Activated T-helper 17 cell treated with anti-CD3 and anti-CD28 coated beads, Interleukin-2, amount 50 U/mL, for 72 hours (primary cell): ENCODE measurements at regions not wholly inside any gene's neighbourhood (a gene's known extent, or its start where the extent isn't known, plus 50 kb on each side); places are given as distances from the start of the nearest gene placed in this dataset.

Source experiments
- ATAC-seq: fragments of 150-1000 bp; cut with Tn5 transposase; replicated peaks from 2 replicates; pipeline ENCODE4 v1.10.0; 2021; ENCODE audit warnings: mild to moderate bottlenecking, moderate library complexity
- H3K27ac Mint-ChIP-seq: one replicate; pipeline ENCODE4 v1.8.0; 2022; ENCODE audit warnings: mixed read lengths
- H3K27me3 Mint-ChIP-seq: one replicate; pipeline ENCODE4 v1.8.0; 2022; ENCODE audit warnings: mixed read lengths
- H3K36me3 Mint-ChIP-seq: one replicate; pipeline ENCODE4 v1.8.0; 2022; ENCODE audit warnings: low read depth, mild to moderate bottlenecking, mixed read lengths
- H3K4me1 Mint-ChIP-seq: one replicate; pipeline ENCODE4 v1.8.0; 2022; ENCODE audit warnings: mixed read lengths
- H3K4me3 Mint-ChIP-seq: one replicate; pipeline ENCODE4 v1.8.0; 2022; ENCODE audit warnings: mild to moderate bottlenecking, mixed read lengths
- H3K9me3 Mint-ChIP-seq: one replicate; pipeline ENCODE4 v1.8.0; 2022; ENCODE audit warnings: mixed read lengths

- Mint-ChIP-seq H3K9me3 (no peaks in the 10 kb centered on the region), H3K36me3 (peaks cover 16% of the 10 kb centered on the region), H3K27me3 (peaks cover 9% of the 10 kb centered on the region), H3K4me1 (peaks cover 9% of the 10 kb centered on the region), H3K27ac (no peak overlapping the region), H3K4me3 (no peak overlapping the region)
- ATAC-seq, result no peak
These were observed 110.7 kb downstream of the SIPA1L2 start for GRCh38 chr1:232519186-232519585.

GRCh38 chr1:232518349-232518748 is 111.6 kb downstream of the SIPA1L2 start:
- H3K9me3 Mint-ChIP-seq, result no peaks in the 10 kb centered on the region
- peaks cover 9% of the 10 kb centered on the region for H3K27me3 Mint-ChIP-seq
- H3K4me3 Mint-ChIP-seq, result no peak overlapping the region
- no peak overlapping the region for H3K27ac Mint-ChIP-seq
- peaks cover 16% of the 10 kb centered on the region for H3K36me3 Mint-ChIP-seq
- ATAC-seq, result no peak
- H3K4me1 Mint-ChIP-seq, result peaks cover 9% of the 10 kb centered on the region

GRCh38 chr1:232517204-232517603 is 112.7 kb downstream of the SIPA1L2 start:
- Mint-ChIP-seq H3K27me3 (peaks cover 9% of the 10 kb centered on the region), H3K4me1 (peaks cover 7% of the 10 kb centered on the region), H3K27ac (no peak overlapping the region), H3K4me3 (no peak overlapping the region), H3K9me3 (no peaks in the 10 kb centered on the region), H3K36me3 (peaks cover 16% of the 10 kb centered on the region)
- ATAC-seq, result no peak

- Mint-ChIP-seq H3K4me1 (no peaks in the 10 kb centered on the region), H3K9me3 (no peaks in the 10 kb centered on the region), H3K36me3 (peaks cover 16% of the 10 kb centered on the region), H3K27ac (no peak overlapping the region), H3K4me3 (no peak overlapping the region), H3K27me3 (peaks cover 5% of the 10 kb centered on the region)
- no peak for ATAC-seq
These were observed 114.2 kb downstream of the SIPA1L2 start for GRCh38 chr1:232515706-232516105.

DNA sequence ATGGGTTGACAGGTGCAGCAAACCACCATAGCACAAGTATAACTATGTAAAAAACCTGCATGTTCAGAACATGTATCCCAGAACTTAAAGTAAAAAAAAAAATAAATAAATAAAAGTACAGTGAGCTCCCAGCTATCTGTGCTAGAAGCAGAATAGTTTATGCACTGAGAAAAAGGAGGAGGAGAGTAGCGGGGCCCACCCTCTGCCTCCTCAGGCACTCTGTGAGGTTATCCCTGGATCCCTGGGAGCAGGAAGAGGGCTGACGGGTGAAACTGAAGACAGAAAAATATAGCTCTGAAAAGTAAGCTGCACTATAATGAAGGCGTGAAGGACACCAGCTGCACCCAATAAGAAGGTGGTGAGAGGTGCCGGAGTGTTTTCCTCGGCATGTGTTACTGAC is 117.2 kb downstream of the SIPA1L2 start:
- no peaks in the 10 kb centered on the region for H3K9me3 Mint-ChIP-seq
- no peak for ATAC-seq
- H3K27ac Mint-ChIP-seq, result no peak overlapping the region
- H3K27me3 Mint-ChIP-seq, result peaks cover 3% of the 10 kb centered on the region
- peaks cover 16% of the 10 kb centered on the region for H3K36me3 Mint-ChIP-seq
- H3K4me1 Mint-ChIP-seq, result no peaks in the 10 kb centered on the region
- no peak overlapping the region for H3K4me3 Mint-ChIP-seq

DNA sequence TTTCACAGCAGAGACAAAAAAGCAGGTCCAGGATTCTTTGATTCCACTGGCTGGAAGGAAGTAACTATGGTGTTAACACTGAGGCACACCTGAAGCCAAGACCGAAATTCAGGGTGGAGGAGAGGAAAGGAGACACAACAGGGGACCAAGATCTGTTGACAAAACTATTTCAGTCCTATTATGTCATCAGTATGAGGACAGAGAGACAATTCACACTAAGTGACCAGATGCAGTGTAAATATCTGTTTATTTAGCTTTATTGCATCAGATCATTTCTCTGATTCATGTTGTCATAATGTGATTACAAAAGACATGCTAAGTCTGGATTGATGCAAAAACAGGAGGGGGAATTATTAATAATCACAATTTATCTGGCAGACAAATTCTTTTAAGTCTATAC is 118.8 kb downstream of the SIPA1L2 start:
- H3K9me3 Mint-ChIP-seq, result no peaks in the 10 kb centered on the region

DNA sequence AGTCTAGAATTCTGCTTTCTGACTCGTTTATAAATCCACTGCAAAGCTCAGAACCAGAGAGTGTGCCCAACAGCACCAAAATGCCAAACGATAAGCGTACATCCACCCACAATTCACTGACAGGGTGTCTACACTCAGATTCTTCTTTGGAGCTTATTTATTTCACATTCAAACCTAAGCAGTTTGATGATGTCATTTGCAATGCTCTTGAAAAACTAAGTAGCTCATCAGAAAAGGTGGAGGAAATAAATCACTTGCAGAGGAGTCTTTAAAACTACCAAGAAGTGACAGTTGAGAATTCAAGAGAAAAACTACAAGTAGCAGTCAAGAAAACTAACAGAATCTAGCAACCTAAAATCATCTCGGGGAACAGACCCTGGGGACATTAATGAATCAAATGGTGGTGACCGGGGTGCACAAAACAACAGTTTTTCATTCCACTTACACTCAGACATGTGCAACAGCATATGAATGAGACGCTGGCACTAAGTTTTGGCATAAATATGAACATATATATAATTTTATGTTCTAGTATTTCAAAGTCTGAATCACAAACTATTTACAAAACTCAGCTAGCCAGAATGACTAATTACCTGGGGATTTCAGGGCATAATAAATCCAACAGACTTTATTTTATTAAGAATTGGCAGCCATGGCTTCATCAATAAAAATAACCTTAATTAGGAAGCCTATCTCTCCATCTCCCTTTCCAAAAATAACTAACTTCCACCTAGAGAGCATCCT is 119.4 kb downstream of the SIPA1L2 start:
- H3K4me1 Mint-ChIP-seq, result no peaks in the 10 kb centered on the region
- H3K27me3 Mint-ChIP-seq, result peaks cover 3% of the 10 kb centered on the region
- no peak overlapping the region for H3K4me3 Mint-ChIP-seq
- ATAC-seq, result no peak
- H3K27ac Mint-ChIP-seq, result no peak overlapping the region
- no peaks in the 10 kb centered on the region for H3K9me3 Mint-ChIP-seq
- H3K36me3 Mint-ChIP-seq, result peaks cover 12% of the 10 kb centered on the region

More for the DNA sequence above, 118.8 kb downstream of the SIPA1L2 start:
- Mint-ChIP-seq H3K4me3 (no peak overlapping the region), H3K27me3 (peaks cover 3% of the 10 kb centered on the region), H3K36me3 (peaks cover 16% of the 10 kb centered on the region), H3K27ac (no peak overlapping the region), H3K4me1 (no peaks in the 10 kb centered on the region)
- no peak for ATAC-seq

DNA sequence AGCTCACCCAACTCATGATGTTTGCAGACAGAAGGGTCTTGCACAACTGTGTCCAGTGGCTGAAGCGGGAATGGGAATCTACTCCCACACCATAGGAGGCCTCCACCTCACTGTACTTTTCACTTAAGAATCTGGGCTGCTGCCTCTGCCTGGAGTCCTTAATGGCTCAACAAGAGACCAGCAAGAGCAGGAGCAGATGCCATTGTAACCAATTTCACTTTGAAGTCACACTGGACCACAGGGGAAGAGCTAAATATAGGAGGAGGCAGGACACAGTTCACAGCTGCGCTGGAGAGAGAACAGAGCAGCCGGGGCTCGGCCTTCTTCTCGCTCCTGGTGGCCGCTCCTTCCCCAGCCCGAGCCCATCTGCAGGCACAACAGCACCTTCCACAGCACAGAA is 120.4 kb downstream of the SIPA1L2 start:
- Mint-ChIP-seq H3K27me3 (peaks cover 3% of the 10 kb centered on the region), H3K36me3 (peaks cover 2% of the 10 kb centered on the region), H3K27ac (no peak overlapping the region), H3K4me3 (no peak overlapping the region), H3K4me1 (no peaks in the 10 kb centered on the region), H3K9me3 (no peaks in the 10 kb centered on the region)
- no peak for ATAC-seq

DNA sequence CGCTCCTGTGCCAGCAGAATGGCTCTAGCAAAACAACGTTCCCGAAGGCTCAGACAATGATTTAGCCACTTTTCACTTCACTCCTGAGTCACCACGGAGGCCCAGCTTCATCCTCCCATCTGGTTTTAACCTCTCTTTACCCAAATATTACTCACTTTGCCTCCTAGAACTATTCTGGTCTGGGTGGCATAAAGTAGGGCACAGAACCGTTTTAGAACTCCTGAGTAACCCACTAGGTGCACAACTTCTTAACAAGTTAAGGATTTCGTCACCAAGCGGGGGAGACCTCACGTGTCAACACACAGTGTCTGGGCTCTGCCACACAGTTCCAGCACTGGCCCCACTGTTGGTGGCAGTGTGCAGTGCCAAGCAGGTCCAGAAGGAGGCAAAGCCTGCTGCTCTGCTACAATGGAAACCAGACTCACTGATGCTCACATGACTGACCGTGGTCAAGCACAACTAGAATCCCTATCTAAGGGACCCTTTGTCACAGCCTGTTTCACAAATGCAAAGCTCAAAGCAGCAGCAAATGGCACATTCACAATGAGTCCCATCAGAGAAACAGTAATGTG is 121.7 kb downstream of the SIPA1L2 start:
- Mint-ChIP-seq H3K4me3 (no peak overlapping the region), H3K4me1 (no peaks in the 10 kb centered on the region), H3K27me3 (peaks cover 3% of the 10 kb centered on the region), H3K27ac (no peak overlapping the region), H3K36me3 (no peaks in the 10 kb centered on the region), H3K9me3 (no peaks in the 10 kb centered on the region)
- no peak for ATAC-seq

DNA sequence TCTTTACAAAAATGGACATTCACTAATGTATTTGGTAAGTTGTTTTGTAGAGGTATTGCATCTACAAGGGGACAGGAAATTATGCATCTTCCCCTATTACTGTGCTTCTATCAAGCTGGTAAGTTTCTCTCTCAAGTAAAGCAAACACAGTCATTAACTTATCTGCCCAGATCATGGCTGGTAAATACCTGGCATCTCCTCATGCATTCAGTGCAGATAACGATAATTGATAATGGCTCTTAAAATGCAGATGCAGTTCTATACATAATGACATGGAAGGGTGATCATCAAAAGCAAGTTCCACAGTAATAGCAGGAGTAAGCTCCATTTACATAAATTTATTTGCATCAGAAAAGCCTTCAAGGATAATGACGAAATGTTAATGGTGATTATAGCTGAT is 122.4 kb downstream of the SIPA1L2 start:
- H3K27me3 Mint-ChIP-seq, result peaks cover 3% of the 10 kb centered on the region
- no peaks in the 10 kb centered on the region for H3K9me3 Mint-ChIP-seq
- no peaks in the 10 kb centered on the region for H3K36me3 Mint-ChIP-seq
- H3K4me1 Mint-ChIP-seq, result no peaks in the 10 kb centered on the region
- H3K4me3 Mint-ChIP-seq, result no peak overlapping the region
- ATAC-seq, result no peak
- no peak overlapping the region for H3K27ac Mint-ChIP-seq

DNA sequence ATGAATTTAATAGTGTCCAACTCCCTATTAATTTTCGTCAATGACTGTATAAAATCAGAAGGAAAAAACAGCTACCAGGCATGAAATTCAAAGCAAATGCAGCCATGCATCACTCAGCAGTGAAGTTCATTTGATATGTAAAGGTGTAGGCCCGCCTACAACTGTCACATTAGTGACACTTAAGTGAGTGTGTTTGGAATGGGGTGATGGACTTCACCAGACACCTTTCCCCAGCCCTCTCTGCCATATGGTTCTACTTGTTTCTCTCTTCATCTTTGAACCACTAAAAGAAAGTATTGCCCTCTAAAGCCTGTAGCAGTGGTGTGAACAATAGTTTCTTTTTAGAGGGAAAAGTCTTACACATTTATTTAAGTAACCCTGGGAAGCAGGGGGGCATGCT is 124.0 kb downstream of the SIPA1L2 start:
- H3K27ac Mint-ChIP-seq, result no peak overlapping the region
- no peaks in the 10 kb centered on the region for H3K9me3 Mint-ChIP-seq
- no peaks in the 10 kb centered on the region for H3K4me1 Mint-ChIP-seq
- H3K27me3 Mint-ChIP-seq, result peaks cover 3% of the 10 kb centered on the region
- H3K36me3 Mint-ChIP-seq, result no peaks in the 10 kb centered on the region
- H3K4me3 Mint-ChIP-seq, result no peak overlapping the region
- no peak for ATAC-seq

DNA sequence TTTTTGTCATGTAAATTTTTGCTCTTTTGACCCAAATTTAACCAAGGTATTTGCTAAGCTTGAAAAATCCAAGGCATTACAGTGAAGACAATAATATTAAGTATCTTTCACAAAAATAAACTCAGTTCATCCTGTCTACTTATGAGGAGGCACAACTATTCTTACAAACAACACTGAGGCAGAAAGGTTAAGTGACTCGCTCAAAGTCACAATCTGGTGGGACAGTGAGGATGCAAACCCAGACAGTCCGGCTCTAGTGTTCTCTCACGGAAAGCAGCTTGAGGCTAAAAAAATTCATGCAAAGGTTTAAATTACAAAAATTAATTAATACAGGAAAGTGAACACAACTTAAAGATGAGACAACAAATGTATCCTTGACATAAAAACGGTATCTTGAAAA is 125.3 kb downstream of the SIPA1L2 start:
- H3K27me3 Mint-ChIP-seq, result no peaks in the 10 kb centered on the region
- no peak overlapping the region for H3K4me3 Mint-ChIP-seq
- H3K4me1 Mint-ChIP-seq, result no peaks in the 10 kb centered on the region
- no peaks in the 10 kb centered on the region for H3K36me3 Mint-ChIP-seq
- no peak overlapping the region for H3K27ac Mint-ChIP-seq
- ATAC-seq, result no peak
- no peaks in the 10 kb centered on the region for H3K9me3 Mint-ChIP-seq

DNA sequence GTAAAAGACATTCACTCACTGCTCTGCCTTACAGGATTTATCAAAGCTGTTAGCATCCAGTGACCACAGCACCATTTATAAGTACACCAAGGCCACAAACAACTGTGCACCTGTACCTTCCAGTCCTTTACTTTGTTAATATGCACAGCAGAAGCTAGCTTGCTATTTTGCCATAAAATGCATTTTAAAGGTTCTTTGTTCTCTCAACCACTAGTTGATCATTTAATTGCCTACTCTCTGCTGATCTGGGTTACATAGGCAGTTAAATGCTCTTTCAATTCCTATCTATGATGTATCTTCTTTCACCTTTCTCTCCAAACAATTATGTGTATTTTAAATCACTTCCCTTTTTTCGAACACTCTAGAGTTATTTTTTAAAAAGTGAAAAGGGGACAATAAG is 126.4 kb downstream of the SIPA1L2 start:
- no peaks in the 10 kb centered on the region for H3K4me1 Mint-ChIP-seq
- no peaks in the 10 kb centered on the region for H3K9me3 Mint-ChIP-seq
- no peaks in the 10 kb centered on the region for H3K27me3 Mint-ChIP-seq
- H3K27ac Mint-ChIP-seq, result no peak overlapping the region
- H3K36me3 Mint-ChIP-seq, result no peaks in the 10 kb centered on the region
- ATAC-seq, result no peak
- no peak overlapping the region for H3K4me3 Mint-ChIP-seq

DNA sequence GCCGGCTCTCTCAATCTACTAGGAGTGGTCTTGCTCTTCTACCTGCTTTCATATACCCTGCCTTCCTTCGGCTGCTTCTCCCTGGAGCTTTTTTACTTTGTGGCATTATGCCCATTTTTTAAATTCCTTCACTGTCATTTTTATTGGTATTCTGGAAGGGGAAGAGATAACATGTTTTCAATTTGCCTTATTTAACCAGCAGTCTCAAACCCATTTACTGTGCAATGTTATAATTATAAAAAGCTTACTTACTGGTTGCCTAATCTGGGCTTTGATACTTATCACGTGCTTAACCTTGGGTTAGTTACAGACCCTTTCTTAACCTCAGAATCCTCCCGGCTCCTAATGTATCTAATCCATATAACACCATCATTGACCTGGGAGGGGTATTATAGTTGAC is 128.1 kb downstream of the SIPA1L2 start:
- no peaks in the 10 kb centered on the region for H3K4me1 Mint-ChIP-seq
- H3K27me3 Mint-ChIP-seq, result no peaks in the 10 kb centered on the region
- H3K4me3 Mint-ChIP-seq, result no peak overlapping the region
- H3K9me3 Mint-ChIP-seq, result no peaks in the 10 kb centered on the region
- no peak overlapping the region for H3K27ac Mint-ChIP-seq
- H3K36me3 Mint-ChIP-seq, result no peaks in the 10 kb centered on the region
- ATAC-seq, result no peak

DNA sequence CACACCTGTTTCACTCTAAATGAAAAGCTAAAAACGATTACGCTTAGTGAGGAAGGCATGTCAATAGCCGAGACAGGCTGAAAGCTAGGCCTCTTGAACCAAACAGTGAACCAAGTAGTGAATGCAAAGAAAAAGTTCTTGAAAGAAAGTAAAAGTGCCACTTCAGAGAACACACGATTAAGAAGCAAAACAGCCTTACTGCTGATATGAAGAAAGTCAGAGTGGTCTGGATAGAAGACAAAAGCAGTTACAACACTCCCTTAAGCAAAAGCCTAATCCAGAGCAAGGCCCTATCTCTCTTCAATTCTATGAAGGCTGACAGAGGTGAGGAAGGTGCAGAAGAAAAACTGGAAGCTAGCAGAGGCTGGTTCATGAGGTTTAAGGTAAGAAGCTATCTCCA is 130.7 kb downstream of the SIPA1L2 start:
- no peak overlapping the region for H3K27ac Mint-ChIP-seq

More for the DNA sequence above, 130.7 kb downstream of the SIPA1L2 start:
- Mint-ChIP-seq H3K9me3 (no peaks in the 10 kb centered on the region), H3K4me3 (no peak overlapping the region), H3K4me1 (no peaks in the 10 kb centered on the region), H3K36me3 (no peaks in the 10 kb centered on the region), H3K27me3 (no peaks in the 10 kb centered on the region)
- no peak for ATAC-seq
